ENCODE measurements at regions not wholly inside any gene's neighbourhood (a gene's known extent, or its start where the extent isn't known, plus 50 kb on each side); places are given as distances from the start of the nearest gene placed in this dataset.
"Not testable (repeated sequence)": the region's sequence is repeated elsewhere in the genome, so short reads cannot be mapped to it uniquely, and the experiment has no call there.

DNA sequence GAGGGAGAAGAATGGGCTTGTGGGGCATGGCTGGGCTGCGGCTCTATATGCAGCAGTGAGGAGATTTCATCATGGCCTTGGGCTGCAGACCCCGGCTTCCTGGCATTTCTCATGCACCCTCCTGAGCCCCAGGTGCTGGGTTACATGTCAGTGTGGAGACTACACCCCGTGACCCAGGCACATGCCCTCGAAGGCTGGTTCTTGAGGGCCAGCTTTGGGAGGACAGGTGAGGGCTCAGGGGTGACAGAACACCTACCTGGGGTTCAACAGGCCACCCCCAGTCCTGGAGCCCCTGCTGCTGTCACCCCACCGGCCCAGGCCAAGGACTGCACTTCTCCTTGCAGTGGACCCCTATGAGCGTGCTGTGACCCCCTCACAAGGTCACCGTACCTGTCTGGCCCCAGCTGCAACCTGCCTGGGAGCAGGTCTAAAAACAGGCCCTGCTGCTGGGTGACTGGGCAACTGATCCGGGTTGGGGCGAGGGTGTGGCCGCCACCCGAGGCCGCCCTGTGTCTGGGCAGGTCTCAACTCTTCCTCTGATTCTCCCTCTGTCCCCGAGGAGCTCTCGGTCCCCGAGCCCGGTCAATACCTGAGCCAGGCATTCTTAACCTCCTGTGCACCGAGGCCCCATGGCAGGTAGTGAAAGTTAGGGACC is 94.8 kb upstream of the OTOS start:
- H3K27ac Mint-ChIP-seq, result no peak overlapping the region
- no peak for ATAC-seq

DNA sequence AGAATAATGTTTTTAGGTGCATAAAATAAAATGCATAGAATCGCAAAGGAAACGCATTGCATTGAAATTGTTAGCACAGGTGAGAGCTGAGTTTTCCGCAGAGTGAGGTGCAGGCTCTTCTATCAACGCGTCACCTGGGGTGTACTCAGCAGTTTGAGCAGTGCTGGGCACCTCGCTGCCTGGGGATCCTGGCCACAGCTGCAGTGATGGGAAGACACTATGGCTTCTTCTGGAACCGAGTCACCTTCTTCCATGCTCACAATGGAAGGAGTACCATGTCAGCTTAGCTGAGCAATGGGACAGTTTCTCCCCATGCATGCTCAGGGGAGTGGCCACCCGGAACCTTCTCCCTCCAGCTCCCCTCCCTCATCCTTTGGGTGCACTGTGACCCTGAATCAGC is 95.4 kb upstream of the OTOS start:
- H3K36me3 Mint-ChIP-seq, result no peaks in the 10 kb centered on the region
- H3K4me1 Mint-ChIP-seq (ENCODE audit: low read depth in 2 of 2), result peaks cover 0 to 4% of the 10 kb centered on the region in 2 donors
- no peak overlapping the region for H3K4me3 Mint-ChIP-seq

More for the DNA sequence above, 94.8 kb upstream of the OTOS start:
- Mint-ChIP-seq H3K4me1 (ENCODE audit: low read depth in 2 of 2) (no peaks in the 10 kb centered on the region), H3K4me3 (no peak overlapping the region), H3K36me3 (no peaks in the 10 kb centered on the region), H3K27me3 (peaks cover 11 to 13% of the 10 kb centered on the region in 2 donors), H3K9me3 (no peaks in the 10 kb centered on the region)
- peak; percentile 45 for DNase-seq (ENCODE audit: low spot score)

DNA sequence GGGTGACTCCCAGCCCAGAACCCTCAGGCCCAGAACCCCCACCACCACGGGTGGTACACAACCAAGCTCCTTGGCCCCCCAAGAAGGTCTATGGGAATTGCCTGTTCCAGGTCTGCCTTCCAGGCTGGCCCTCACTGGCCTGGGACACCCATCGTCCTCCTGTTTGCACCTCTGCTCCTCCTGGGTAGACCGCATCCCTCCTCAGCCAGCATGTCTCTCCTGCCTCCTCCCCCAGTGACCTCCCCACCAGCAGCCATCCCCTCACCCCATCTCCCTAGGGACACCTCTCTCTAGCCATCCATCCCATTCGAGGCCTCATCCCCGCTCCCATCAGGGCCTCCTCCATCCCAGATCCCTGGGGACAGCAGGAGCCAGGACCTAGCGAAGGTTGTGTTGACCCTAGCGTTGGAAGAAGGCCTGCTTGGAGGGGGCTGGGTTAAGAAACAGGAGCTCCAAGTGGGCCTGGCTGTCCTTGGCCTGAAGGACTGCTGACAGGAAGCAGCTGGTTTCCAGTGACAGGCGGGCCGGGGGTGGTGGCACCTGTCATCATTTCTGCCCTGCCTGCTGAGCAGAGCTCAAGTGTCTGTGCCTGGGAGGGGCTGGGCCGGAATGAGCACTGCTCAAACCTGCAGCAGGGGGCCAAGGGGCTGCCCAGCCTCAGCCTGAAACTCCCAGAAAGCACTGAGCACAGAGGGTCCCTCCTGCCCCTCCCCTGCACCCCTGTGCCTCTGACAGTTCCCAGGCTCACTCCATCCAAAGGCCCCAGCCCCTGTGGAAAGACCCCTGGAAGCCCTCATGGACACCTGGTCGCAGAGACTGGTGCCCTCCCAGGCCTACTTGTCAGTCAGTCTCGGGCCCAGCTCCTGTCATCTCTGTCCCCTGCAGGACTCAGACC is 96.0 kb upstream of the OTOS start:
- no peak overlapping the region for H3K27ac Mint-ChIP-seq
- H3K27me3 Mint-ChIP-seq, result peaks cover 11 to 12% of the 10 kb centered on the region in 2 donors
- peak; percentile 49 for DNase-seq (ENCODE audit: low spot score)
- H3K4me1 Mint-ChIP-seq (ENCODE audit: low read depth in 2 of 2), result peaks cover 0 to 4% of the 10 kb centered on the region in 2 donors
- H3K9me3 Mint-ChIP-seq, result no peaks in the 10 kb centered on the region
- H3K4me3 Mint-ChIP-seq, result no peak overlapping the region
- no peak for ATAC-seq
- H3K36me3 Mint-ChIP-seq, result no peaks in the 10 kb centered on the region

More for the DNA sequence above, 95.4 kb upstream of the OTOS start:
- DNase-seq (ENCODE audit: low spot score), result peak; percentile 48
- H3K27ac Mint-ChIP-seq, result no peak overlapping the region
- H3K27me3 Mint-ChIP-seq, result peaks cover 12 to 13% of the 10 kb centered on the region in 2 donors
- ATAC-seq, result no peak
- no peaks in the 10 kb centered on the region for H3K9me3 Mint-ChIP-seq

DNA sequence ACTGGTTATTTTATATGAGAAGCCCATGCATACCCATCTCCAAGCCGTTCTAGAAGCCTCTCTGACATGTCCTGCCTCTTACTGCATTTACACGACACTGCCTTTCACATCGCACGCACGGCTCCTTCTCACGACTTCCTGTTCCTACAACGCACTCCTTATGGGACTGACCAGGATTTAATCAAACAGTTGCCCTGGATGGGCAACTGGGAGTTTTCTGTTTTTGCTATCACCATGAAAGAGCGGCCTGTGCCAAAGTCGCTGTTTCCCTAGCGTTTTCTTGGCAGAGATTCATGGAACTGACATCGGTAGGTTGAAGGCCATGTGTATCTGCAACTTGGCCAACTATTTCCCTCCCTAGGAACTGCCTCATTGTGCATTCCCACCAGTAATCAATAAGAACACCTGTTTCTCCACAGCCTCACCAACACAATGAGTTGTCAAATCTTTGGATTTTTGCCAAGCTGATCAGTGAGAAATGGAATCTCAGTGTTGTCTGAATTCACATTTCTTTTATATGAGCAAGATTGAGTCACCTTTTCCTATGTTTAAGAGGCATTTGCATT is 97.2 kb upstream of the OTOS start:
- H3K27ac Mint-ChIP-seq, result no peak overlapping the region
- H3K4me1 Mint-ChIP-seq (ENCODE audit: low read depth in 2 of 2), result peaks cover 0 to 4% of the 10 kb centered on the region in 2 donors
- H3K9me3 Mint-ChIP-seq, result no peaks in the 10 kb centered on the region

DNA sequence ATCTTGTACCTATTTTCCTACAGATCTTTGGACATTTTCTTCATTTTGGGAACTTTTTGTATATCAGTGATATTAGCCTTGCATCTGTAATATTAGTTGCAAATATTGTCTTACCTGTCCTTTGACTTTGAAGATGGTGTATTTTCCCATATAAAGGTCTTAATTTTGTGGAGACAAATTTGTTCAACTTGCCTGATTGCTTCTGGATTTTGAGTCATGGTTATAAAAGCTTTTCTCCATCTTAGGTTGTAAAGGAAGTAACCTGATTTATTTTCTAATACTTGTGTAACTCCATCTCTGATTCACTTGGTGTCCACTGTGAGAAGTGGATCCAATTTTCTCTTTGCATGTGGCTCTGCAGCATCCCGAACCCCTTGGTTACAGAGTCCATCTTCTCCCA is 97.7 kb upstream of the OTOS start:
- no peaks in the 10 kb centered on the region for H3K36me3 Mint-ChIP-seq
- peaks cover 11 to 12% of the 10 kb centered on the region in 2 donors for H3K27me3 Mint-ChIP-seq
- H3K4me1 Mint-ChIP-seq (ENCODE audit: low read depth in 2 of 2), result peaks cover 0 to 4% of the 10 kb centered on the region in 2 donors
- H3K4me3 Mint-ChIP-seq, result no peak overlapping the region
- no peak for ATAC-seq
- H3K9me3 Mint-ChIP-seq, result no peaks in the 10 kb centered on the region
- no peak for DNase-seq (ENCODE audit: low spot score)
- no peak overlapping the region for H3K27ac Mint-ChIP-seq

More for the DNA sequence above, 97.2 kb upstream of the OTOS start:
- no peak for ATAC-seq
- H3K27me3 Mint-ChIP-seq, result peaks cover 11 to 12% of the 10 kb centered on the region in 2 donors
- H3K4me3 Mint-ChIP-seq, result no peak overlapping the region
- DNase-seq (ENCODE audit: low spot score), result no peak
- no peaks in the 10 kb centered on the region for H3K36me3 Mint-ChIP-seq

DNA sequence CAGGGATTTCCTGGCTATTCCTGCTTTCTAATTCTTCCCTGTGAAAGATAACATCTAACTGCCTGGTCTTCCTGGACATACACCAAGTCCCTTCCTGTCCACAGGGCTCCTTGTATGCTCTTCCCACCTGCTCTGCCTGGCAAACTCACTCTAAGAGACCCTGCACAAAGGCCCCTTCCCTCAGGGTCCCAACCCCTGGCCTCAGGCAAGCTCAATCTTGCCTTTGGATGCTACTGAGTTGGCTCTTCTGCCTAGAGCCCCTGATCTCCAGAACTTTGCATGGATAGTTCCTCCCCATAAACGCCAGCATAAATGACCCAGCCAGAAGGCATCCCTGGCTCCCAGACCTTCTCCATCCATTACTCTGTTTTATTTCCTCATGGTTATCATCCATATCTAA is 98.3 kb upstream of the OTOS start:
- Mint-ChIP-seq H3K4me1 (ENCODE audit: low read depth in 2 of 2) (peaks cover 0 to 4% of the 10 kb centered on the region in 2 donors), H3K27ac (no peak overlapping the region), H3K9me3 (no peaks in the 10 kb centered on the region)

DNA sequence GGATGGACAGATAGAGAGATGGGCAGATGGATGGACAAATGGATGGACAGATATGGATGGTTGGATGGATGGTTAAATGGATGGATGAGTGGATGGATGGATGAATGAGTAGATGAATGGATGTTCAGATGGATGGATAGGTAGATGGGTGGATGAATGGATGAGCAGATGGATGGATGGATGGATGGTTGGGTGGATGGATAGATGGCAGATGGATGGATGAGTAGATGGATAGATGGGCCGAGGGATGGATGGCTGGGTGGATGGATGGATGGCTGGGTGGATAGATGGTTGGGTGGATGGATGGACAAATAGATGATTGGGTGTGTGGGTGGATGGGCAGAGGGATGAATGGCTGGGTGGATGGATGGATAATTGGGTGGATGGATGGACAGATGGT is 98.9 kb upstream of the OTOS start:
- H3K4me1 Mint-ChIP-seq (ENCODE audit: low read depth in 2 of 2), result peaks cover 0 to 4% of the 10 kb centered on the region in 2 donors
- DNase-seq (ENCODE audit: low spot score) (no peak), ATAC-seq (no peak)
- no peak overlapping the region for H3K4me3 Mint-ChIP-seq
- peaks cover 11 to 18% of the 10 kb centered on the region in 2 donors for H3K27me3 Mint-ChIP-seq
- no peaks in the 10 kb centered on the region for H3K9me3 Mint-ChIP-seq
- H3K36me3 Mint-ChIP-seq, result no peaks in the 10 kb centered on the region
- H3K27ac Mint-ChIP-seq, result no peak overlapping the region

More for the DNA sequence above, 98.3 kb upstream of the OTOS start:
- DNase-seq (ENCODE audit: low spot score) (peak; percentile 44), ATAC-seq (no peak)
- peaks cover 11 to 13% of the 10 kb centered on the region in 2 donors for H3K27me3 Mint-ChIP-seq
- no peaks in the 10 kb centered on the region for H3K36me3 Mint-ChIP-seq
- H3K4me3 Mint-ChIP-seq, result no peak overlapping the region

DNA sequence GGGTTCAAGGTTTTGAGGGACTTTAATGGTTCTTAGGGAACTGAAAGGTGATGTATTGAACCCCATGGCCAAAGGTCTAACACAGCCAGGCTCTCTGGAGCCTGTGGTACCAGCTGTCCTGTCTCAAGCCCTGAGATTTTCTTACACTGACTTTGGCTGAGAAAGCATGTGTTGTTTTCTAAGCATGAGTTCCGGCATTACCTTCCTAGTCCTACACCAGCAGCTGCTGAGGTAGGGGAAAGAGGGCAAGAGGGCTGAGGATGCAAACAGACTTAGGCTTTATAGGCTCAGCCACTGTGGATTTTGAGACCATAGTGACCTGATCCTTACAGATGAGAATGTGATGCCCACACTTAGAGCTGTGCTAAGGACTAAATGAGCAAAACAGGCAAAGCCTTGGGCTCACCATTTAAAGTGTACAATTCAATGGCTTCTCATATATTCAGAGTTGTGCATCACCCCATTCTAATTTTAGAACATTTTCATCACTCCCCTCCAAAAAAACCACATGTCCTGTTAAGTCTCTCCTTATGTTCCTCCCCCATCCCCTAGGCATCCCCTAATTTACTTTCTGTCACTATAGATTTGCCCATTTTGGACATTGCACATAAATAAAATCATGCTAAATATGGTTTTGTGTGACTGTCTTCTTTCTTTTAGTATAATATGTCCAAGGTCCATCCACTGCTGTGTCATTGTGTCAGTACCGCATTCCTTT is 99.7 kb upstream of the OTOS start:
- Mint-ChIP-seq H3K27ac (no peak overlapping the region), H3K9me3 (no peaks in the 10 kb centered on the region), H3K27me3 (peaks cover 11 to 19% of the 10 kb centered on the region in 2 donors), H3K4me1 (ENCODE audit: low read depth in 2 of 2) (peaks cover 0 to 4% of the 10 kb centered on the region in 2 donors), H3K36me3 (no peaks in the 10 kb centered on the region), H3K4me3 (no peak overlapping the region)
- DNase-seq (ENCODE audit: low spot score), result no peak
- no peak for ATAC-seq

DNA sequence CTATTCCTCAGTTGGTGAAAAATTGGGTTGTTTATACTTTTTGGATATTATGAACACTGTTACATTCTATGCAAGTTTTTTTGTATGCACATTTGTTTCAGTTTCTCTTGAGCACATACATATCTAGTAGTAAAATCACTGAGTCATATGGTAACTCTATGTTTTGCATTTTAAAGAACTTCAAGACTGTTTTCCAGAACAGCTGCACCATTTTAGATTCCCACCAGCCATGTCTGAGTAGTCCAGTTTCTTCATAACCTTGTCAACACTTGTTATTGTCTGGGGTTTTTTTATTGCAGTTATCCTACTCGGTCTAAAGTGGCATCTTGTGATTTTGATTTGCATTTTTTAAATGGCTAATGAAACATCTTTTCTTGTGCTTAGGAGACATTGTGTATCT is 100.3 kb upstream of the OTOS start:
- Mint-ChIP-seq H3K9me3 (no peaks in the 10 kb centered on the region), H3K4me1 (ENCODE audit: low read depth in 2 of 2) (peaks cover 0 to 4% of the 10 kb centered on the region in 2 donors), H3K4me3 (no peak overlapping the region), H3K36me3 (no peaks in the 10 kb centered on the region), H3K27me3 (peaks cover 11 to 19% of the 10 kb centered on the region in 2 donors), H3K27ac (no peak overlapping the region)
- DNase-seq (ENCODE audit: low spot score) (no peak), ATAC-seq (peak in 1 of 2 donors; percentile 22)

DNA sequence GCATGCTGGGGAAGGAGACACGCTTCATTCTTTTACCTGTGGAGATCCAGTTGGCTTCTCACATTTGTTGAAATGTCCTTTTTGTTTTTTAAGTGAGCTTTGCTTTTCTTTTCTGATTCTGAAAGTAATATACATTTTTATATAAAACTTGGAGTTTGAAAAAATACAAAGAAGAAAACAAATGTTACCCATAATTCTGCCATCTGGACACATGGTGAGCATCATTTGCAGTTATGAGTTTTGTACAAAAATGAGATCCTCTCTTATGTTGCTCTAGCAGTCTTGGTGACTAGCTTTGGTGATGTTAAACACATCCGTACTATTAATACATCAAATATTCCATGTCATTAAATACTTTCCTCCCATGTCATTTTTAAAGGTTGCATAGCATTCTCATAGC is 101.1 kb upstream of the OTOS start:
- no peak for DNase-seq (ENCODE audit: low spot score)
- H3K4me3 Mint-ChIP-seq, result no peak overlapping the region
- H3K9me3 Mint-ChIP-seq, result no peaks in the 10 kb centered on the region
- no peak for ATAC-seq
- H3K4me1 Mint-ChIP-seq (ENCODE audit: low read depth in 2 of 2), result peaks cover 0 to 4% of the 10 kb centered on the region in 2 donors
- H3K27me3 Mint-ChIP-seq, result peaks cover 11 to 25% of the 10 kb centered on the region in 2 donors
- no peaks in the 10 kb centered on the region for H3K36me3 Mint-ChIP-seq
- H3K27ac Mint-ChIP-seq, result no peak overlapping the region

DNA sequence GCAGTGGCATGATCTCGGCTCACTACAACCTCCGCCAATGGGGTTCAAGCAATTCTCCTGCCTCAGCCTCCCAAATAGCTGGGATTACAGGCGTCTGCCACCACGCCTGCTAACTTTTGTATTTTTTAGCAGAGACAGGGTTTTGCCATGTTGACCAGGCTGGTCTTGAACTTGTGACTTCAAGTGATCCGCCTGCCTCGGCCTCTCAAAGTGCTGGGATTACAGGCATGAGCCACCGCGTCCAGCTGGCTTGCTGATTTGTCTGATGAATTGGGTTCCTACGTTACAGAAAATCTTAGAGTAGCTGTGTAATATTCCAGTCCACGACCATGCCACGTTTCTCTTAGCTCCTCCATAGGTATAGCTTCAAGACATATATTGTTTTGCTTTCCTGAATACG is 102.6 kb upstream of the OTOS start:
- H3K4me3 Mint-ChIP-seq; H3K4me1 Mint-ChIP-seq (ENCODE audit: low read depth in 2 of 2); H3K36me3 Mint-ChIP-seq; ATAC-seq; DNase-seq (ENCODE audit: low spot score); H3K27ac Mint-ChIP-seq; H3K9me3 Mint-ChIP-seq: not testable (repeated sequence)
- H3K27me3 Mint-ChIP-seq, result peaks cover 8 to 26% of the 10 kb centered on the region in 2 donors

DNA sequence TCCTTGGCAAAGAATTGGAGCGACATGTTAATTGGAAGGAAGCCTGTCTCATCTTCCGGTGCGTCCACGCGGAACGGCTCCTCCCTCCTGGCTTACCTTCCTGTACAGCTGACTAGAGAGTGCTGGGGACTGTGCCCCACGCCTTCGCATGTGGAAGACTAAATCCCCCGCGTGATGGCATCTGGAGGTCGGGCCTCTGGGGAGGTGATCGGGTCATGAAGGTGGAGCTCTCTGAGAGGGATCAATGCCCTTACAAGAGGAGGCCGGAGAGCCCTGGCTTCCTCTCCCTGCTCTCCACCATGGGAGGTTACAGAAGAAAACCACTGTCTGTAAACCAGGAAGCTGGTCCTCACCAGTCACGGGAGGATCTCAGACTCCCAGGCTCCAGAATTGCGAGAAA is 104.1 kb upstream of the OTOS start:
- peaks cover 4 to 17% of the 10 kb centered on the region in 2 donors for H3K27me3 Mint-ChIP-seq
- H3K36me3 Mint-ChIP-seq, result no peaks in the 10 kb centered on the region
- H3K4me1 Mint-ChIP-seq (ENCODE audit: low read depth in 2 of 2), result peaks cover 0 to 4% of the 10 kb centered on the region in 2 donors
- no peak for DNase-seq (ENCODE audit: low spot score)
- H3K27ac Mint-ChIP-seq, result no peak overlapping the region
- H3K4me3 Mint-ChIP-seq, result no peak overlapping the region
- ATAC-seq, result no peak
- no peaks in the 10 kb centered on the region for H3K9me3 Mint-ChIP-seq

DNA sequence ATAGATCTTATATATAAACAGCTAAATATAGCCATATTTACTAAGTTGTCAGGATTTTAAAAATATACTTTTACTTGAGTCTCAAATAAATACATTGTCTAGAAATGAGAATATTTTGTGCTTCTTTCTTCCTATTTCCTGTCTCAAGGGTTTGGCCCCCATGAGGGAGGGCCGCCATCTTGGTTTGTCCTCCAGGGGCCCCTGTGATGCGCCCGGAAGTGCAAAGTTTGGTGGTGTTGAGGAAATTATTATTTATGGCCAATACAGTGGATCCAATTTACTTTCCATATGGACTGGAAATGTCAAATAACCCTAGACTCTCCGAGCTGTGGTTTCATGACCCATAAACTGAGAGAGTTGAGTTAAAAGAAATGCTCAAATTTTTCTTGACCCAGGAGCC is 104.7 kb upstream of the OTOS start:
- no peak overlapping the region for H3K27ac Mint-ChIP-seq
- no peaks in the 10 kb centered on the region for H3K9me3 Mint-ChIP-seq
- H3K27me3 Mint-ChIP-seq, result peaks cover 4 to 15% of the 10 kb centered on the region in 2 donors
- no peak overlapping the region for H3K4me3 Mint-ChIP-seq
- ATAC-seq (no peak), DNase-seq (ENCODE audit: low spot score) (no peak)
- H3K4me1 Mint-ChIP-seq (ENCODE audit: low read depth in 2 of 2), result peaks cover 0 to 4% of the 10 kb centered on the region in 2 donors
- H3K36me3 Mint-ChIP-seq, result no peaks in the 10 kb centered on the region
